H54 (cell line): ENCODE measurements at regions not wholly inside any gene's neighbourhood (a gene's known extent, or its start where the extent isn't known, plus 50 kb on each side); places are given as distances from the start of the nearest gene placed in this dataset.

Experiments used
- DNase-seq: peaks from one replicate; pipeline ENCODE4 v3.0.0; 2011; ENCODE audit warnings: low spot score, mixed read lengths; ENCODE audit not compliant: insufficient read length
- FAIRE-seq: peaks from 3 replicates; lab custom pipeline; 2011; peaks lifted over from hg19 to GRCh38; lab: Jason Lieb, UNC
- POLR2A ChIP-seq: IDR thresholded peaks from 2 replicates; pipeline ENCODE4 v1.6.1; 2011; ENCODE audit warnings: low read depth, mild to moderate bottlenecking, low read length

GRCh38 chr10:60654813-60655464, 123.3 kb upstream of the CDK1 start:
- no peak for TF ChIP-seq POLR2A
- no peak for DNase-seq
- FAIRE-seq, result peak; percentile 94

DNA sequence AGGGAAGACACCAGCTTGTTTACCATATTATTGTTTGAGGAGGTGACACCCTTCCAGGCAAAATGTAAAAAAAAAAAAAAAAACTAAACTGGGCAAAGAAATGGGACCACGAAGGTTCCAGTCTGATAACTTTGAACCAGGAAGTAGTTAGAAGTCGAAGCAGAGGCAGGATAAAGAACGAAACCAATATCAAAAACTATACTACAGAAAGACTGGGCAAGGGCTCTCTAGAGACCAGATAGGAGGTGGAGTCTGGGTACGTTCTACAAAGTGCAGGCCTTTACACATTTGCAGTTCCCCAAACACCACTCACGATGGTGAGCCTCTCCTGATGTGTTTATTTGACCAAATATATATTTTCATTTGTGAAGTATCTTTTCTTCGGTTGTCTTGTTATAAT, 125.7 kb upstream of the CDK1 start:
- no peak for TF ChIP-seq POLR2A
- FAIRE-seq, result no peak
- DNase-seq, result no peak

DNA sequence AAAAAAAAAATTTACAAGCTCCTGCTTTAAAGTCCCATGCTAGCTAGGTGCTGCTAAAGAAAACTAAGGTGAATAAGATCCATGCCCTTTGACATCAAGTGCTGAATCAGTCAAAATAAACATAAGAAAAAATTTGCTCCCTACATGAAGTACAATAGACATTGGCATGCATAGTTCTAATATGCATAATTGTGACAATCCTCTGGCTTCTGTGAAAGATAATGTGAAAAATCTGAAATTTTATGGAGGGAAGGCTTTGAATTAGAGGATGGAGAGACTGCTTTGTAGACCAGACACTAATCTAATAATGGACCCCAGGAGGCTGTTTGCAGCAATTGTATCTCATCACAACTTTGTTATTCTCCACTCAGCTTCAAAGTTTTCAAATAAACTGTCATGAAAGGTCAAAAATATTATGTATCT, 127.9 kb upstream of the CDK1 start:
- no peak for DNase-seq
- FAIRE-seq, result peak; percentile 20
- TF ChIP-seq POLR2A, result no peak

- no peak for DNase-seq
- peak; percentile 33 for FAIRE-seq
- no peak for TF ChIP-seq POLR2A
Observed at GRCh38 chr10:60649485-60650377, 128.5 kb upstream of the CDK1 start.

DNA sequence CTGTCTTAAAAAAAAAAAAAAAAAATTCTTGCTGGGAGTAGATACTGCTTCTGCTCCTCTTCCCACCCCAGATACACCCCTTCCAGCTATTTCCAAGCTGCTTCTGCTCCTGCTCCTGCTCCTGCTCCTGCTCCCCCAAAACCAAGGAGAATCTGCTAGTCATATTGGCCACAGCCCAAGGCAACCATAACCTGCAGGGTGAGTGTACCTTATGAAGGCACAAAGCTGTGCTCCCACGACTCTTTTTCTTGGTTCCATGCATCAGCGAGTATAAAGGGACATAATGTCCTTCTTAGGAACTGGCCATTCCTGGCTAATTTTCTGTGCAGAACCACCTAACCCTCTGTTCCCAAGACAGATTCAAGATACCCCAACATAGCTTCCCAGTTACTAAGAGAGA, 129.5 kb upstream of the CDK1 start:
- no peak for TF ChIP-seq POLR2A
- DNase-seq, result no peak
- FAIRE-seq, result no peak

- FAIRE-seq (peak; percentile 93), DNase-seq (no peak)
- TF ChIP-seq POLR2A, result no peak
Observed at GRCh38 chr10:60646966-60647796, 131.1 kb upstream of the CDK1 start.

DNA sequence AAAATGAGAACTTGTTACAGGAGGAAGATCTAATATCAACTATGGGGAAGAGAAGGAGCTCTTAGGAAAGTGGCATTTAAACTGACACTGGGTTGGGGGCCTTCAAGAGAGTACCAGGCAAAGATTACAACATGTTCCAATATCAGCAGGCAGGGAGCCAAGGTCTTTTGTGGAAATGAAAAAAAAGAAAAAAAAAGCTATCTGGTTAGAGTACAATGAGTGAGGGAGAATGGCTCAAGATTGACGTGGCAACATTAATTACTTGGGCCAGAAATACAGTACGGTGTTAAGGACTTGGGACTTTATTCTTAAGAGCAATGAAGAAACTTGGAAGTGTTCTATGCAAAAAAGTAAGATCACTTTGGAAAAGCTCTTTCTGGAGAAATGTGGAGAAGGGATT, 132.3 kb upstream of the CDK1 start:
- FAIRE-seq (no peak), DNase-seq (no peak)

DNA sequence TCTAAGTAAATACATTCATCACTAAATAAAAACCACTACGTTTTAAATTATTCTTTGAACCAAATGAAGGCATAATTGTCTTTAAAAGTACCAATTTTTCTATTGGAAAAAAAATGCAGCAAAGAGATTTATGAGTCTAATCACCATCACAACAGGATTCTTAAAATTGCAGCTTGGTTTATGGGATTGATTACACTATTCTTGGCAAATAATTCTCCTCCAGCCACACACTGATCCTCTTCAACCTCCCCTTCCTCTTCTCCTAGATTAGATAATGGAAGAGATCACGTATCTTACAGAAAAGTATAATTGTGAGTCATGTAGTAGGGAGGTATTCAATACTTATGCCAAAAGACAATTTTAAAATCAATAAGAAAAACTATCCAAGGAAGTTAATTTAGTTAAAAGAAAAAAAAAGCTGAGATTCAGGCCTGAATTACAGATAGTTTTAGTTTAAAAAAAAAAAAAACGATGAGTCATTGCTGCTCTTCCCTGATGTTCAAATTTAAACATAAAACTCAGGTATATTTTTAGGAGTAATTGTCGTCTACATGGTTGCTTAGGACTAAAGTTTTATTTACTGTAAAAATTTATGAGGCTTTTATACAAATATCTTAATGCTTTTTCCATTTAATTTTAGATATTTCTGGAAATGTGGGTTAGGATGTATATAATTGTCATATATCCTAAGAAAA, 133.7 kb upstream of the CDK1 start:
- no peak for DNase-seq
- TF ChIP-seq POLR2A, result no peak
- FAIRE-seq, result no peak

More for the DNA sequence above, 132.3 kb upstream of the CDK1 start:
- no peak for TF ChIP-seq POLR2A

GRCh38 chr10:60643874-60644273, 134.4 kb upstream of the CDK1 start:
- no peak for TF ChIP-seq POLR2A
- no peak for DNase-seq
- FAIRE-seq, result peak; percentile 64

DNA sequence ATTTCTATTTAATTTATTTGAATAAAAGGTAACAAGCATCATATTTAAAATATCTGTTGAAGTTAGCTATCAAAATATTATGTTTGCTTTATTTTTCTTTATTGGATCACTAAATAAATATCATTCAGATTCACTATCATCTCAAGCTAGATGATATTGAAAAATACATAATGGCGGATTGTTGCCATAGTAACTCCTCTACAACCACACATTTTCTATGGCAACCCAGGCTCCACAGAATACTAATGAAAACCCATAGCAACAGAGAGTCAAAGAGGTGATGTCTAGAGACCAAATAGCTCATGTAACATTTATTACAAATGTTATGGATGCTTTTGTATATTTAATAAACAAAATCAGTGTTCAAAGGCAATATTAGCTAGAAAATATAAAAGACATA, 148.9 kb upstream of the CDK1 start:
- TF ChIP-seq POLR2A, result no peak
- FAIRE-seq (no peak), DNase-seq (no peak)

GRCh38 chr10:60627778-60628748, 150.2 kb upstream of the CDK1 start:
- no peak for FAIRE-seq
- no peak for DNase-seq
- TF ChIP-seq POLR2A, result no peak

DNA sequence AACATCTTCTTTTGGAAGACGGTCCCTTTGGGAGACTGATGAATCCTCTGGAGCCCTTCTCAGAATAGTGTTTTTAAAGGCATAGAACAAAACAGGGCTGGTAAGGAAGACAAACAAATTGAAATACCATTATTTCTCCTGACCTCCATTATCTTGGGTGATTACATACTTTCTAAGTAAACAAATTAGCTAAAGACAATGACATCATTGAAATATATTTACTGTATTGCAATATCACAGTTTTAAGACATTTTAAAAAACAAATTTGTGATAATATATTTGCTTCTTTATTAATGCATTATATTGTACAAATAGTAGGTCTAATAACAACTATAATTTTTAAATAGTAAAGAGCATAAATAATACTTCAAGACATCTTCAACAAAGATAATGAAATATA, 152.2 kb upstream of the CDK1 start:
- FAIRE-seq, result no peak
- TF ChIP-seq POLR2A, result no peak

DNA sequence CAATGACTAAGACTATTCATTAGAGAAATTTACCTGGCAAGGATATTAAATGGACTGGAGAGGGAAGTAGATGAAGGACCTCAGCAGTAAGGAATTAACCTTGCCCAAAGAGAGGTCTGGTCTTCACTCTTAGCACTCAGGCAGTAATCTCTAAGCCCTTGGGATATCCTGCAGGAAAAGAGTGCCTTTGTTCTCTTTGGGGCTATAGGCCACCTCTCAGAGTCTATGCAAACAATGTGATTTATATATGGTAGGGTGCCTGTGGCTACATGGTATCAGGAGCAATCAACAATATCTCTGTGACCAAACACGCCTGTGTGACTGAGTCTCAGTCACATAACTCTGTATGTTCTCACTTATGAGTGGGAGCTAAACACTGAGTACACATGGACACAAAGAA, 154.7 kb upstream of the CDK1 start:
- no peak for TF ChIP-seq POLR2A
- DNase-seq, result no peak
- FAIRE-seq, result peak; percentile 66

More for the DNA sequence above, 152.2 kb upstream of the CDK1 start:
- no peak for DNase-seq
